Endothelial cell (in vitro differentiated cells): ENCODE measurements at regions not wholly inside any gene's neighbourhood (a gene's known extent, or its start where the extent isn't known, plus 50 kb on each side); places are given as distances from the start of the nearest gene placed in this dataset.

Experiments
- DNase-seq: peaks from one replicate; pipeline ENCODE4 v3.0.0; 2021; ENCODE audit warnings: low spot score
- H3K27ac Mint-ChIP-seq: one replicate; pipeline ENCODE4 v1.8.0; 2021; ENCODE audit warnings: mixed read lengths, inconsistent platforms; ENCODE audit not compliant: unreplicated experiment
- H3K27me3 Mint-ChIP-seq: one replicate; pipeline ENCODE4 v1.8.0; 2021; ENCODE audit warnings: mild to moderate bottlenecking, moderate library complexity, mixed read lengths, inconsistent platforms; ENCODE audit not compliant: unreplicated experiment
- H3K36me3 Mint-ChIP-seq: one replicate; pipeline ENCODE4 v1.8.0; 2021; ENCODE audit warnings: mild to moderate bottlenecking, low read depth, mixed read lengths, inconsistent platforms; ENCODE audit not compliant: unreplicated experiment
- H3K4me1 Mint-ChIP-seq: one replicate; pipeline ENCODE4 v1.8.0; 2021; ENCODE audit warnings: mild to moderate bottlenecking, mixed read lengths, inconsistent platforms; ENCODE audit not compliant: unreplicated experiment
- H3K4me3 Mint-ChIP-seq: one replicate; pipeline ENCODE4 v1.8.0; 2021; ENCODE audit warnings: mild to moderate bottlenecking, mixed read lengths, inconsistent platforms; ENCODE audit not compliant: unreplicated experiment
- H3K9me3 Mint-ChIP-seq: one replicate; pipeline ENCODE4 v1.8.0; 2021; ENCODE audit warnings: mixed read lengths, inconsistent platforms; ENCODE audit not compliant: unreplicated experiment
- CTCF ChIP-seq: fragments of 200-600 bp; sonication (generic); IDR thresholded peaks from one replicate; pipeline ENCODE4 v1.5.0; 2021; ENCODE audit warnings: antibody characterized with exemption; ENCODE audit not compliant: unreplicated experiment

DNA sequence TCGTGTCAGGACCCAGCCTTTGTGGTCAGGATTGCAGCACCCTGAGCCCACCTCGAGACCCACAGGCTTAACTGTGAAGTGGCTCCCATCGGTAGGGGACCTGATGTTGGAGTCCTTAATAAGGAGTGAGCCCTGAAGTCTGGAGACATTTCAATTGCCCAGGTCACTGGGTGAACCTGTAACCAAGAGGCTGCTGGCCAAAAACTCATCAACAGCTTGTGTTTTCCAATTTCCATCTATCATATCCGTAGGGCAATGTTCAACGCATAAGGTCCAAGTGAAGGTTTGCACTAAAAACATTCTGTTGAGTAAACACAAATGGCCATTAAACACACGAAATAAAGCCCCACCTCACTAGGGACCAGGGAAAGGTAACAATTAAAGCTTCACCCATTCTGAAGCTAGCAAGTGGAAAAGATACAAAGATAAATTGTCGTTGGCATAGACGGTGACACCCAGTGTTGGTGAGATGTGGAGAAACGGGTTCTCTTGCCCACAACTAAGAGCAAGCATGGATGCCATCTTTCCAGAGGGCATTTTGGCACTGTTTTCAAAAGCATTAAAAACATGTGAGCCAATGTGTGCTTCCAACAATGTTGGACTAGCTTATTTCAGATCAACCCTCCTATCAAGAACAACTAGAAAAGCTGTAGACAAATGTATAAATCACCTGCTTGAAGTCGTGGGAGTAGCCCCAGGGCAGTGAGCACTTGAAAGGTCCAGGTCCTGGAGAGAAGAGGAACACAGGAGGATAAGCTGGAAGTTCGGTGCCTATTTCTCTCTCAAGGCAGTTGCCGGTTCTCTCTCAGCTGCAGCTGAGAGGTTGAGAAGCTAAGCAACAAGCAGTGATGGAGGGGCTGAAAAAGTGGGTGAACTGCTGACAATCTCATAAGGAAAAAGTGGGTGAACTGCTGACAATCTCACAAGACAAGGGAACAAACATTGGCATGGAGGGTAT is 56.3 kb upstream of the PCSK6 start:
- H3K36me3 Mint-ChIP-seq, result no peaks in the 10 kb centered on the region
- peaks cover 4% of the 10 kb centered on the region for H3K27me3 Mint-ChIP-seq
- no peak for DNase-seq
- H3K27ac Mint-ChIP-seq, result no peak overlapping the region
- TF ChIP-seq CTCF, result no peak
- no peak overlapping the region for H3K4me3 Mint-ChIP-seq
- no peaks in the 10 kb centered on the region for H3K4me1 Mint-ChIP-seq
- H3K9me3 Mint-ChIP-seq, result no peaks in the 10 kb centered on the region

- DNase-seq, result no peak
- Mint-ChIP-seq H3K4me3 (no peak overlapping the region), H3K9me3 (no peaks in the 10 kb centered on the region), H3K36me3 (no peaks in the 10 kb centered on the region), H3K27ac (no peak overlapping the region), H3K27me3 (peaks cover 7% of the 10 kb centered on the region), H3K4me1 (no peaks in the 10 kb centered on the region)
- TF ChIP-seq CTCF, result no peak
These were observed 55.1 kb upstream of the PCSK6 start for GRCh38 chr15:101544613-101544945.

DNA sequence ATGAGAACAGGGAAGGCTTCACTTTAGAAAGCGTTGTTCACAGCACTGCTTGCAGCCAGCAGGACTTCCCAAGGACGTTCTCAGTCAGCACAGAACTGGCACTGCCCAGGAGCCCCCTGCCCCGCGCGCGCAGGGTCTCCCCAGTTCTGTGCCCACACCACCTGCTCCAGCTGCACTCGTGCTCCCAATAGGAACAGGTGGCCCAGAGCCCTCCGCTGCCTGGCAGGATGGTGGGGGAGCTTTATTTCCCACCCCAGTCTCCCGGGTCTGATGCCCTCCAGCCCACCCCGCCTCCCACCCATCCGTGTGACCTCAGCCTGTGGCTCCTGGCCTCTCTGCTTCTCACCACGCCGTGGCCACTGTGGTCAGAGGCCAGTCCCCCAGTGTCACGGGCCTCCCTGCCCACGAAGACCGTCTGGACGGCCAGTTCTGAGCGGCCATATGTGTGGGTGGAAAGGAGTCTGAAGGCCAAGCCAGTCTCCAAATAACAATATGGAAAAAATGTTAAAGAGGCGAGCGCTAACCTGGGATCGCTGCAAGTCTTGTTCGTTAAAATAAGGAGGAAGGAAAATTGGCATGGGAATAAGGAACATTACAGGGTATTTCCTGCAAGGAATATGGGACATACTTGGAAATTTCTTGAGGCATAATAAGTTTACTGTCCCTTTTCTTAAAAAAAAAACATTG is 54.6 kb upstream of the PCSK6 start:
- no peaks in the 10 kb centered on the region for H3K9me3 Mint-ChIP-seq
- TF ChIP-seq CTCF, result no peak
- H3K27me3 Mint-ChIP-seq, result peaks cover 7% of the 10 kb centered on the region
- no peak for DNase-seq
- no peaks in the 10 kb centered on the region for H3K4me1 Mint-ChIP-seq
- H3K36me3 Mint-ChIP-seq, result no peaks in the 10 kb centered on the region
- no peak overlapping the region for H3K4me3 Mint-ChIP-seq
- no peak overlapping the region for H3K27ac Mint-ChIP-seq

GRCh38 chr15:101543431-101543830 is 53.9 kb upstream of the PCSK6 start:
- Mint-ChIP-seq H3K27ac (peak overlapping the region; percentile 40), H3K9me3 (no peaks in the 10 kb centered on the region), H3K36me3 (no peaks in the 10 kb centered on the region), H3K27me3 (peaks cover 7% of the 10 kb centered on the region), H3K4me3 (no peak overlapping the region), H3K4me1 (no peaks in the 10 kb centered on the region)
- no peak for DNase-seq
- no peak for TF ChIP-seq CTCF

GRCh38 chr15:101543026-101543390 is 53.5 kb upstream of the PCSK6 start:
- Mint-ChIP-seq H3K36me3 (no peaks in the 10 kb centered on the region), H3K4me3 (no peak overlapping the region), H3K4me1 (peaks cover 2% of the 10 kb centered on the region), H3K27ac (no peak overlapping the region), H3K9me3 (no peaks in the 10 kb centered on the region), H3K27me3 (peaks cover 7% of the 10 kb centered on the region)
- TF ChIP-seq CTCF, result no peak
- no peak for DNase-seq
